ENCODE measurements at regions not wholly inside any gene's neighbourhood (a gene's known extent, or its start where the extent isn't known, plus 50 kb on each side); places are given as distances from the start of the nearest gene placed in this dataset.

DNA sequence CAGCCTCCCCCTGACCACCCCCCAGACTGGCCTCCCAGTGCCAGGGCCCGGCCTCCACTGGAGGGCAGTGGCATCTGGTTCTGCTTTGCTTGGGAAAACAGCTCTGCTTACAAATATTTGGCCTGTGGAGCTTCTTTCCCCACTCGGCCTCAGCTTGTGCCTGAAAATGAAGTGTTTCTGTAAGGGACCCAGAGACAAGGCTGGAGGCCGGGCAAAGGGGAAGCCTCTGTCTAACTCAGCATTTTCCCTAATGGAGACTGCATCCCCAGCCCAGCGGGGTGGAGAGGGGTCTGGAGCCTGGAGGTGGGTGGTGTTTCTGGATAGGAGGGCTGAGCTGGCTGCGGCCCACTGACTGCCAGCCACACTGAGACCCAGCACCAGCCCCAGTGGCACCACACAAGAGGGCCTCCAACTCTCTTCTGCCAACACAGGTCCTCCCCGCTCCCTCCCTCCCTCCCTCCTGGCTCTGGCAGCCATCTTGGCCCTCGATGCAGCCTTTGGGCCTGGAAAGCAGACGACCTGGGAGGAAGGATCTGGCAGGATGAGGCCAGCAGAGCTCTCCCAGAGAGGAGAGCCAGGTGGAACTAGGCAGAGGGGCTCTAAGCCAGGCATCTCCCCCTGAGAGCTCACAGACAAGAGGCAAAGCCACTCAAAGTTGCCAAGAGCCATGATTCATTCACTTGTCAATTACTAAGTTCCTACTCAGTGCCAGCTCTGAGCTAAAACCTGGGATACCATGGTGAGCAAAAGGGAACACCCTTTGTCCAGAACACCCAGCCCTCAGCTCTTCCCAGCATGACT, 77.1 kb upstream of the CD82 start:
- no peaks in the 10 kb centered on the region for H3K4me1 Mint-ChIP-seq
- peaks cover 6% of the 10 kb centered on the region for H3K9me3 Mint-ChIP-seq
- ATAC-seq (ENCODE audit: low read depth): no peak
- DNase-seq (ENCODE audit: low spot score in 2 of 2): no peak
- no peak overlapping the region for H3K4me3 Mint-ChIP-seq
- peaks cover 2% of the 10 kb centered on the region for H3K27me3 Mint-ChIP-seq
- no peak overlapping the region for H3K27ac Mint-ChIP-seq
- H3K36me3 Mint-ChIP-seq: peaks cover 2% of the 10 kb centered on the region

DNA sequence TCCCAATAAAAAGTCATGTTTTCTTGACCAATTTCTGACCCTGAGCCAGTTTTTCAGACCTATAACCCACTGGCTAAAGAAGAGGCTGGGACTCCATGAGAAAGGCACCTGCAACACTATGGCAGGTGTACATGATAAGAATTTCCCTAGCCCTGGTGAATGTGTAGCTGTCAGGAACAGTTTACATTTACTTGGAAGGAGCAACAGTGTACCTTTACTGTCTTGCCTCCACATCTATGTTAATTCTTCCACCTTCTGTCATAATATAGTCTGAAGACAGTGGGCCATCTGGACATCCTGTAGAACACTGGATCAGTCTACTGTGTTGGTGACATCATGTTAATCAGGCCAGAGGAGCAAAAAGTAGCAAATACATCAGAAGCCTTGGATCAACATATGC, 72.1 kb upstream of the CD82 start:
- H3K9me3 Mint-ChIP-seq: no peaks in the 10 kb centered on the region
- no peak overlapping the region for H3K4me3 Mint-ChIP-seq
- no peak for ATAC-seq (ENCODE audit: low read depth)
- H3K27me3 Mint-ChIP-seq: peaks cover 2% of the 10 kb centered on the region
- no peak for DNase-seq (ENCODE audit: low spot score in 2 of 2)
- H3K4me1 Mint-ChIP-seq: no peaks in the 10 kb centered on the region
- H3K36me3 Mint-ChIP-seq: no peaks in the 10 kb centered on the region
- H3K27ac Mint-ChIP-seq: no peak overlapping the region

DNA sequence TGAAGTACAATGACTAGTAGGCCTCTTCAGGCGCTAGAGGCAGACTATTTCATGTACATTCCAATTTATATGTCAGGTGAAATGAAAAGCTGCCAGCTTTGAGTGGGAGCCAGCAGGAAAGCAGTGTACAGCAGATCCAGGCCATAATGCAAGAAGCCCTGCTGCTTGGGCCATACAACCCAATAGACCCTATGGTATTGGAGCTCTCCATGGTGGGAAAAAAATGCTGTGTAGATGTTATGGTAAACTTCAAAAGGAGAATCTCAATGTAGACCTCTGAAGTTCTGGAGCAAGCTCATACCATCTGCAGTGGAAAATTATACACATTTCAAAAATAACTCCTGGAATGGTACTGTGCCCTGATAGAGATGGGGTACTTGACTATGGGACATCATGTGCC, 71.5 kb upstream of the CD82 start:
- no peak overlapping the region for H3K4me3 Mint-ChIP-seq
- no peak for DNase-seq (ENCODE audit: low spot score in 2 of 2)
- H3K4me1 Mint-ChIP-seq: no peaks in the 10 kb centered on the region
- no peaks in the 10 kb centered on the region for H3K36me3 Mint-ChIP-seq
- H3K27ac Mint-ChIP-seq: no peak overlapping the region
- no peaks in the 10 kb centered on the region for H3K9me3 Mint-ChIP-seq
- peaks cover 2% of the 10 kb centered on the region for H3K27me3 Mint-ChIP-seq
- ATAC-seq (ENCODE audit: low read depth): no peak

DNA sequence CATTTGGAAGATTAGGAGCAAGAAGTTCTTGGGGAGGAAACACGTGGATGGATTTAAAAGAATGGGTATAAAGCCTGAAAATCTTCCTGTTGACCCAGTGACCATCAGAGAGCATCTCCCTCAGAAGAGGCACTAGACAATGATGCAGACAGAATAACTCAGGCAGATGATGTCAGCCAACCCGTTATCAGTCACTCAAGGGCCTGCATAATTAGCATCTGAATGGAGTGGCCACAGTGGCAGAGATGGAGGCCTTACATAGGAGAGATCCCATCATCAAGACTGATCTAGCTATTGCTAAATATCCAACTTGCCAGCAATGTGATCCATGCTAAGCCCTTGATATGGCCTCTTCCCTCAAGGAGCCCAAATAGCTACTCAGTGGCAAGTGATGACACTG, 70.7 kb upstream of the CD82 start:
- Mint-ChIP-seq H3K36me3 (no peaks in the 10 kb centered on the region), H3K27me3 (peaks cover 2% of the 10 kb centered on the region), H3K27ac (no peak overlapping the region)

DNA sequence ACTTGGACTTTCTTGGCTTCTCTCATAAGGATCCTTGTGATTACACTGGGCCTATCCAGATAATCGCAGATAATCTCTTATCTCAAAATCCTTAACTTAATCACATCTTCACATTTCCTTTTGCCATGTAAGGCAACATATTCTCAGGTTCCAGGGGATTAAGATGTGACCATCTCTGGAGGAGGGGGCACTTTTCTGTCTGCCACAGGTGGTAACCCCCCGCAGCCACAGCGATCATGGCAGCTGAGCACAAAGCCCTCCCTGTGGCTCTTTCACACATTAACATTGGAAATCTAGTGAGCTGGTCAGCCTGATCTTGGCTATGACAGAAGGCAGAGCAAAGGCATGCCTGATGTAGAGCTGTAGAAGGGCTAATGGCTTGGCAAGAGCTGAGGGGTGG, 69.1 kb upstream of the CD82 start:
- DNase-seq (ENCODE audit: low spot score in 2 of 2) (no peak), ATAC-seq (ENCODE audit: low read depth) (no peak)
- H3K4me1 Mint-ChIP-seq: no peaks in the 10 kb centered on the region
- H3K27ac Mint-ChIP-seq: no peak overlapping the region
- H3K9me3 Mint-ChIP-seq: no peaks in the 10 kb centered on the region
- no peak overlapping the region for H3K4me3 Mint-ChIP-seq
- H3K27me3 Mint-ChIP-seq: peaks cover 4% of the 10 kb centered on the region
- no peaks in the 10 kb centered on the region for H3K36me3 Mint-ChIP-seq

More for the DNA sequence above, 70.7 kb upstream of the CD82 start:
- ATAC-seq (ENCODE audit: low read depth): no peak
- no peaks in the 10 kb centered on the region for H3K9me3 Mint-ChIP-seq
- no peaks in the 10 kb centered on the region for H3K4me1 Mint-ChIP-seq
- no peak overlapping the region for H3K4me3 Mint-ChIP-seq
- DNase-seq (ENCODE audit: low spot score in 2 of 2): no peak

DNA sequence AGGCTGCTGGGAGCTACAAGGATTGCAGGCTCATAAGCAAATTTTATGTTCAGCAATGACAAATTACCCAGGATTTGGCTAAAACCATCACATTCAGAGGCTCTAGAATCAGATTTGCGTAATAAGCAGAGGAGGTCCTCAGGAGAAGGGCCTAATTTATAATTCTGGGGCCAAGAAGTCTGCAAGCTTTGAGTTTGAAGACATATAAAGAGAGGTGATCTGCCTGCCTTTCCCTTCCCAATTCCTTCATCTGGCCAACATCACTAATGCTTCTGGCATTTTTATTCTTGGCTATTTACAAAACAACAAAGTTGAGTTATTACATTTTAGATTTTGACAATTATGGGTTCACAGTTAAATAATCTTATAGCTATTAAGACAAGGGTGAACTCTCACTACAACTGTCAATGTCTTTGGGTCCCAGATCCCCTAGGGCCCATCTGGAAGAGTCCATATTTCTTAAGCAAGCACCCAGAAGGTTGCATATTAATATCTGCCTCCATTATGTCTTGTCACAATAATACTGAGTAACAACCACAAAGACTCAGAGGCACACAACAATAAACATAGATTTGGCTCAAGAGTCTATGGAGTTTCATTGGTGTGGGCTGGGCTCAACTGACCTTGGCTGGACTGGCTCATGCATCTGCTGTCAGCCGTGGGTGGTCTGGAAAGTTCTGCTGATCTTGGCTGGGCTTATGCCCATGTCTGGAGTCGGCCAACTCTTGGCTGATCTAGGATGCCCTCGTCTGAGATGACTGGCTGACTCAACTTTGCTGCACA, 67.2 kb upstream of the CD82 start:
- Mint-ChIP-seq H3K27me3 (peaks cover 4% of the 10 kb centered on the region), H3K4me3 (no peak overlapping the region), H3K4me1 (no peaks in the 10 kb centered on the region), H3K9me3 (no peaks in the 10 kb centered on the region), H3K36me3 (no peaks in the 10 kb centered on the region), H3K27ac (no peak overlapping the region)
- DNase-seq (ENCODE audit: low spot score in 2 of 2) (no peak), ATAC-seq (ENCODE audit: low read depth) (no peak)

DNA sequence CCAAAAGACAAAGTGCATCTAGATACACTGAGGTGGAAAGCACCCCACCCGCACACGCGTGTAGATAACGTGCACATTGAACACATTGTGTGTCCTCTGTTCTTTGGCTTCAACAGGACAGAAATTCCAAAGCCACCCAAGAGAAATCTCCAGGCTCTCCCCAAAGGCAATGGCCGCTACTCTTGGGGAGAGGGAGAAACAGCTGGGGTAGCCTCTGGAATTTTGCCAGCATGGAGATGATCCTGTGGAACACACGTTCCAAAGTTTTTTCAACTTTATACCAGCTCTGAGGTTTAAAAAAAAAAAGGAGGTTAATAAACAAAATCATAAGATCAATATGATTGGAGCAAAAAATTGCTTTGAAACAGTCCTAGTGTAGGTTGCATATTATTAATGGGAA, 63.0 kb upstream of the CD82 start:
- peaks cover 5% of the 10 kb centered on the region for H3K27me3 Mint-ChIP-seq

DNA sequence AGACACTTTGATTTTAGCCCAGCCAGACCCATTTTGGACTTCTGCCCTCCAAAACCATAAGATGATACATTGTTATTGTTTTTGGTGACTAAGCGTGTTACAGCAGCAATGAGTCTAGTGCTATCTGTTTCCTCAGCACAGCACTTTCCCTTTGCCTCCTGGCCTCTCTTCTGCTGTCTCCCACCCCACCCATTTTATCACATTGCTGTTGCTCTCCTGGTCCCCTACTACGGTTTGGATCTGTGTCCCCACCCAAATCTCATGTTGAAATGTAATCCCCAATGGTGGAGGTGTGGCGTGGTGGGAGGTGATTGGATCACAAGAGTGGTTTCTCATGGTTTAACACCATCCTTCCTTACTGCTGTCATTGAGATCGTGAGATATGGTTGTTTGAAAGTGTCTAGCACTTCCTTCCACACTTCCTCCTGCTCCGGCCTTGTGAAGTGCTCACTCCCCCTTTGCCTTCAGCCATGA, 59.8 kb upstream of the CD82 start:
- H3K27ac Mint-ChIP-seq: no peak overlapping the region
- no peak for DNase-seq (ENCODE audit: low spot score in 2 of 2)
- H3K27me3 Mint-ChIP-seq: peaks cover 13% of the 10 kb centered on the region
- no peak for ATAC-seq (ENCODE audit: low read depth)
- H3K4me1 Mint-ChIP-seq: no peaks in the 10 kb centered on the region
- H3K9me3 Mint-ChIP-seq: peaks cover 4% of the 10 kb centered on the region
- H3K36me3 Mint-ChIP-seq: peaks cover 4% of the 10 kb centered on the region
- H3K4me3 Mint-ChIP-seq: no peak overlapping the region

More for the DNA sequence above, 63.0 kb upstream of the CD82 start:
- Mint-ChIP-seq H3K4me1 (no peaks in the 10 kb centered on the region), H3K9me3 (peaks cover 4% of the 10 kb centered on the region), H3K36me3 (peaks cover 4% of the 10 kb centered on the region), H3K4me3 (no peak overlapping the region), H3K27ac (no peak overlapping the region)
- ATAC-seq (ENCODE audit: low read depth) (no peak), DNase-seq (ENCODE audit: low spot score in 2 of 2) (no peak)

DNA sequence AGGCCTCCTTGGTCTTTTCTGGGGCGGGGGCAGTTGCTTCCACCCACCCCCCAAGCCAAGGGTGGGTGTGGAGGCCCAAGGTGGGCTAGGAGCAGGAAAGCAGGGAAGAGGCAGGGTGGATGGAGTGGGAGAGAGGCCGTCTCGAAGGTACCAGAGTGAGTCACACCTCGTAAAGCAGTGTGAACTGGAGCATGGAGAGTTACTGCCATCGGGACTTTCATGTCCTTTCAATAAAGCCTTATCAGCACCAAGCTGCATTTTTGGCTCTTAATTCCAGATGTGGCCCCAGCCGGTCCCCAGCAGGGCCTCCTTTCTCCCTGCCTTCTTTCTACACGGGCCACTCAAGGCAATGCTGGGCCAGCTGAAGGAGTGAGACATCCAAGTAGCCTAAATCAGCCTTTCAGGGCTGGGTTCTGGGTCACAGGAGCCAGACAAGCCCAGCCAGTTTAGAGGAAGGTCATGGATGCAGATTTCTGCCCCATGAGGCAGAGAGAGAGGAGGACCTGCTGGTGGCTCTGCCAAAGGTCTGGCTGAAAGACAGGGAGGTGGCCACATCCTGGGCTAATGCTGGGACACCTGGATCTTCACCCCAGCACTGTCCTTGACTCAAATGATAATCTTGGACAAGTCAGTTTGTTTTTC, 59.0 kb upstream of the CD82 start:
- Mint-ChIP-seq H3K27me3 (peaks cover 13% of the 10 kb centered on the region), H3K27ac (no peak overlapping the region), H3K4me3 (no peak overlapping the region), H3K9me3 (peaks cover 4% of the 10 kb centered on the region), H3K36me3 (peaks cover 4% of the 10 kb centered on the region), H3K4me1 (no peaks in the 10 kb centered on the region)
- ATAC-seq (ENCODE audit: low read depth) (no peak), DNase-seq (ENCODE audit: low spot score in 2 of 2) (no peak)

DNA sequence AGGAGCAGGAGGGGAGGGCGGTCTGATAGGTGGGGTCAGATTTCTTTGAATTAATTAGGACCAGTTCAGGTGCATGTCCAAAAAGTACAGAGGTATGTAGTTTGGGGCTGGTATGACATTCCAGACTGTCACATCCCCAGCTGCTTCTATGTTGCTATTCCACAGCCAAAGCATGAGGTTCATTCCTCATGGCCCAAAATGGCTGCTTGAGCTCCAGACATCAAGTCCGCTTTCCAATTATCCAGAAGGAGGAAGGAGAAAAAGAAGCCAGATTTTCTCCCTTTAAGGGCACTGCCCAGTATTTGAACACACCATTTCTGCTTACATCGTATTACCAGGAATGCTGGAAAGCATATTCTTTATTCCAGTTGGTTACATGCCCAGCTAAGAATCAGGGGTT, 58.0 kb upstream of the CD82 start:
- H3K27ac Mint-ChIP-seq: no peak overlapping the region
- no peak for ATAC-seq (ENCODE audit: low read depth)

DNA sequence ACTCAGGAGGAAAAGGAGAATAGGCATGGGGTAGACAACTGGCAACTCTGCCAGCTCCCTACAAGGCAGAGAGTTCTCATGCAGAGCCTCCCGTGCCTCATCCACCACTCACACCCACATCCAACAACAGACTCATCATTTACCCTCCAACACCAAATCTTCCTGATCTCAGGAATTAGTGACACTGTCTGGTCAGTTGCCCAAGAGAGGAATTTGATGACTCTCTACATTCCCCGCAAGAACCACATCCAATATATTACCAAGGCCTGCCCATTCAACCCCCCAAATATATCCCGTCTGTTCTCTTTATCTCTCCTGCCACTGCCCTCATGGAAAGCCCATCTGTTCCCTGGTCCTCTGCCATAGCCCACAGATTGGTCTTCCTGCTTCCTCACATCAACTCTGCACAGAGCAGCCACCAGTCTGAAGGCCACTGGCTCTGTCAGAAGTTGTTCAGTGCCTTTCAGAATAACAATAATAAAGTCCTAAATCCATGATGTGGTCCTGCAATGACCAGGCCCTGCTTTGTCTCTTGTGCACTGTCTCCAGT, 57.5 kb upstream of the CD82 start:
- peaks cover 4% of the 10 kb centered on the region for H3K36me3 Mint-ChIP-seq
- H3K4me1 Mint-ChIP-seq: no peaks in the 10 kb centered on the region
- H3K27me3 Mint-ChIP-seq: peaks cover 13% of the 10 kb centered on the region
- no peak for DNase-seq (ENCODE audit: low spot score in 2 of 2)
- H3K27ac Mint-ChIP-seq: no peak overlapping the region
- no peak for ATAC-seq (ENCODE audit: low read depth)
- H3K9me3 Mint-ChIP-seq: peaks cover 4% of the 10 kb centered on the region
- no peak overlapping the region for H3K4me3 Mint-ChIP-seq

More for the DNA sequence above, 58.0 kb upstream of the CD82 start:
- peaks cover 13% of the 10 kb centered on the region for H3K27me3 Mint-ChIP-seq
- H3K4me1 Mint-ChIP-seq: no peaks in the 10 kb centered on the region
- DNase-seq (ENCODE audit: low spot score in 2 of 2): no peak
- H3K9me3 Mint-ChIP-seq: peaks cover 4% of the 10 kb centered on the region
- no peak overlapping the region for H3K4me3 Mint-ChIP-seq
- peaks cover 4% of the 10 kb centered on the region for H3K36me3 Mint-ChIP-seq

DNA sequence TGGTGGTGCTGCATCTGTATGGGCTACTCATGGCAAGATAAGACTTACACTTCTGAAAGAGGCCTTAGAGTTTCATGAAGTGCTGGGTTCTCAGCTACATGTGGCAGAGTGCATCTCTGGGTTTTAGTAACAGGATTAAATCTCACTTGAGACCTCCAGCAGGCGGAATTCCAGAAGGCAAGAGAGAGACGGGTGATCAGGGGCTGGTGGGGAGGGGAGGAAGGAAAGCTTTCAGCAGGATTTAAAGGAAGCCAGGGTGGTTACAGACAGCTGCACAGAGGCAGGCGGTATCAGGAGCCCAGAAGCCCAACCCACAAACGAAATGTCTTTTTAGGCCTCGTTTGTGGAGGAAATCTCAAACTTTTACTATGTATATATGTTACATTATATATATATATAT, 56.2 kb upstream of the CD82 start:
- H3K27me3 Mint-ChIP-seq: peaks cover 13% of the 10 kb centered on the region
- no peak for ATAC-seq (ENCODE audit: low read depth)
- no peak overlapping the region for H3K4me3 Mint-ChIP-seq
- no peaks in the 10 kb centered on the region for H3K4me1 Mint-ChIP-seq
- DNase-seq (ENCODE audit: low spot score in 2 of 2): no peak
- no peak overlapping the region for H3K27ac Mint-ChIP-seq
- peaks cover 4% of the 10 kb centered on the region for H3K9me3 Mint-ChIP-seq
- H3K36me3 Mint-ChIP-seq: peaks cover 4% of the 10 kb centered on the region

DNA sequence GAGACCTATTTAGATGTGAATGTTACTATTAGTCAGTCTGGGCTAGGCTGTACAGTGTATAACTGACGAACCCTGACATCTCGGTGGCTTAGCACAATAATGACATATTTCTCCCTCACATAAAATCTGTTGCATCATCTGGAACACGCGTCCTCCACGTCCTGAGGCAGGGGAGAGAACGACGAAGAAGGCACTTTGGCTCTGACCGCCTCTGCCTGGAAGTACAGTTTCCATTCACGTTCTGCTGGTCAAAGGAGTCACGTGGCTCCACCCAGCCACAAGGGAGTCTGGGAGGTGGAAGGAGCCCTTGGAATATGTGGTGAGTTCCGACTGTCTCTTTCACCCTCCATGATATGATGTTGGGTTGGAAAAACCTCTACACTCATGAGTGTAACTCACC, 55.1 kb upstream of the CD82 start:
- Mint-ChIP-seq H3K36me3 (peaks cover 4% of the 10 kb centered on the region), H3K4me1 (no peaks in the 10 kb centered on the region), H3K4me3 (no peak overlapping the region), H3K27me3 (peaks cover 13% of the 10 kb centered on the region), H3K27ac (no peak overlapping the region), H3K9me3 (peaks cover 4% of the 10 kb centered on the region)
- DNase-seq (ENCODE audit: low spot score in 2 of 2): no peak
- no peak for ATAC-seq (ENCODE audit: low read depth)

DNA sequence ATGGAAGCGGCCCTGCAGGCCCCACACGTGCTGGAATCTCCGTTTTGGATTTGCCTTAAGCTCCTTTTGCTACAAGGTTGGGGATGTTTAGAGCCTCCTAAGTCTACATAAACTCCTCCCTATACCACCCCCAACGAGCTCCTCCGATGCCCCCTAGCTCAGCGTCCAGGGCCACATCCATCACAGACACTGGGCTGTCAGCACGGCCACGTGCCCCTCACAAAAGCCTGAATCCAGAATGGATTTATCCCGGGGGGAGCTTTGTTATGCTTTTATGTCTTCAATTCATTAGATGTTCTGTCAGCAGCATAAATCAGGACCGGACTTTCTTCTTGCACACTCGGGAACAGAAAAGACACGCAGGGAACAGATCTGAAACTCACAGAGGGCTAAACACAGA, 52.6 kb upstream of the CD82 start:
- ATAC-seq (ENCODE audit: low read depth): no peak
- Mint-ChIP-seq H3K9me3 (no peaks in the 10 kb centered on the region), H3K4me3 (no peak overlapping the region), H3K27me3 (peaks cover 14% of the 10 kb centered on the region), H3K36me3 (no peaks in the 10 kb centered on the region), H3K4me1 (no peaks in the 10 kb centered on the region), H3K27ac (no peak overlapping the region)
- no peak for DNase-seq (ENCODE audit: low spot score in 2 of 2)

Measured in memory B cell (primary cell).